Naive B cell (primary cell): ENCODE measurements at regions not wholly inside any gene's neighbourhood (a gene's known extent, or its start where the extent isn't known, plus 50 kb on each side); places are given as distances from the start of the nearest gene placed in this dataset.

Source experiments
- ATAC-seq, 2 donors: fragments of 150-1000 bp; cut with Tn5 transposase; 2 replicates each; pipeline ENCODE4 v1.10.0; 2021; ENCODE audit warnings: low read depth in 2 of 2, mild to moderate bottlenecking in 2 of 2, moderate library complexity in 2 of 2
- DNase-seq: peaks from one replicate; pipeline ENCODE4 v3.0.0; 2022
- H3K27ac Mint-ChIP-seq, 6 donors: one replicate each; pipeline ENCODE4 v1.8.0; 2020 to 2022; ENCODE audit warnings: mild to moderate bottlenecking in 6 of 6, mixed read lengths in 6 of 6, moderate library complexity in 5 of 6, inconsistent platforms in 2 of 6
- H3K27me3 Mint-ChIP-seq, 3 donors: one replicate each; pipeline ENCODE4 v1.8.0; 2021 to 2022; ENCODE audit warnings: mixed read lengths in 3 of 3, mild to moderate bottlenecking in 1 of 3
- H3K36me3 Mint-ChIP-seq, 2 donors: one replicate each; pipeline ENCODE4 v1.8.0; 2020 to 2022; ENCODE audit warnings: mixed read lengths in 2 of 2, inconsistent platforms in 1 of 2, mild to moderate bottlenecking in 1 of 2
- H3K4me1 Mint-ChIP-seq, 3 donors: one replicate each; pipeline ENCODE4 v1.8.0; 2020 to 2022; ENCODE audit warnings: mixed read lengths in 3 of 3, inconsistent platforms in 1 of 3, mild to moderate bottlenecking in 1 of 3, moderate library complexity in 1 of 3
- H3K4me3 Mint-ChIP-seq, 8 donors: one replicate each; pipeline ENCODE4 v1.8.0; 2020 to 2022; ENCODE audit warnings: mild to moderate bottlenecking in 8 of 8, mixed read lengths in 8 of 8, moderate library complexity in 8 of 8, inconsistent platforms in 2 of 8
- H3K9me3 Mint-ChIP-seq, 7 donors: one replicate each; pipeline ENCODE4 v1.8.0; 2020 to 2022; ENCODE audit warnings: mixed read lengths in 7 of 7, mild to moderate bottlenecking in 5 of 7, inconsistent platforms in 2 of 7, moderate library complexity in 1 of 7

DNA sequence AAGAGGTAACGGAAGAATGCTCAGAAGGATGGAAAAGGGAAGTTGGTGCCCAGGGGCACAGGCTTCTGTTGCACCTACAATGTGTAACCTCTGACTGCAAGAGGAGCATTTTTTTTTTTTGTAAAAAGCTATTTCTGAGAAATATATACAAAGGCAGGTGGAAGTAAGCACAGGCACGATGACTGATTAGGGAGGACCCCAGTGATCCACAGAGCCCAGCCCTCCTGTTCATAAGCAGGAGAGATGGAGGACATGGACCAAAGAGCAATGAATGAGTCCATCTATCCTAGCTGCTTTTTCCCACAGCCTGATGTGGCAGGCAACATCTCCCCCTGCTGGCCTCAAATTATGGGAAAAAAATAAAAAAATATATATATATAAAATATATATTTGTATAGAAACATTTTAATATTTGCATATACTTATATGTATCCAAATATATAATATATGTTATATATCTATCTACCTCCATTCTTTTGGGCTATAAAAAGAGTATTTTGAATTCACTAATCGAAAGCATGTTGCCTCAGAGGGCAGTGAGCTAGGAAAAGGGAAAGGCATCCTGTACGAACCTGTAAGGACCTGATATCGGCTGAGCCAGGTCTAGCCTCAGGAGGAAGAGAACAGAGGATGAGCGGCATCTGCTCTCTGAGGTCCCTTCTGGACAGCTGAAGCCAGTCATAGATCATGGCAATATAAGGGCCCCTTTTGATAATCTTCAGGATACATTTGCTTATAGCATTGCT is 166.0 kb upstream of the STK17B start:
- H3K4me3 Mint-ChIP-seq = peak overlapping the region in 1 of 8 donors; percentile 66
- H3K27ac Mint-ChIP-seq = peak overlapping the region in 5 of 6 donors; percentile 78 to 93 (median 82)
- ATAC-seq = peak; percentile 55 to 67
- H3K27me3 Mint-ChIP-seq = no peaks in the 10 kb centered on the region
- DNase-seq = peak; percentile 5
- no peaks in the 10 kb centered on the region for H3K36me3 Mint-ChIP-seq
- no peaks in the 10 kb centered on the region for H3K9me3 Mint-ChIP-seq
- H3K4me1 Mint-ChIP-seq = peaks cover 13 to 20% (median 20%) of the 10 kb centered on the region in 3 donors

DNA sequence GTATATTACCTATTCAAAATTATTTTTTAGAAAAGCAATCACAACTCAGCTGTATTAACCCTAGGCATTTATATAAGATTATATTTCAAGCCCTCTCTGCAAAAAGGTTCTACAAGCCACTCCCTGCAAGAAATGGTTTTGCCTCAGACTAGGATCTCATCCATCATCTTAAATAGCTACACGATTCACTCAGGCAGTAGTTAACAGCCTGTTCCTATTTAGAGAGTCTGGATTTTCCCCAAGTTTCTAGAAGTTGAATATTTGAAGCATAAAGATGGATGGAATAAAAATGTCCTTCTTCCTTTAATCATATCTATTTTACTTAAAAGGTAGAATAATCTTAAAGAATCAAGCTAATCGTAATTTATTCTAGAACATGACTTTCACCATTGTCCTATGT is 167.1 kb upstream of the STK17B start:
- DNase-seq (no peak), ATAC-seq (no peak)
- Mint-ChIP-seq H3K27me3 (no peaks in the 10 kb centered on the region), H3K4me3 (no peak overlapping the region), H3K9me3 (no peaks in the 10 kb centered on the region), H3K4me1 (peaks cover 13 to 20% (median 20%) of the 10 kb centered on the region in 3 donors), H3K27ac (no peak overlapping the region), H3K36me3 (no peaks in the 10 kb centered on the region)

DNA sequence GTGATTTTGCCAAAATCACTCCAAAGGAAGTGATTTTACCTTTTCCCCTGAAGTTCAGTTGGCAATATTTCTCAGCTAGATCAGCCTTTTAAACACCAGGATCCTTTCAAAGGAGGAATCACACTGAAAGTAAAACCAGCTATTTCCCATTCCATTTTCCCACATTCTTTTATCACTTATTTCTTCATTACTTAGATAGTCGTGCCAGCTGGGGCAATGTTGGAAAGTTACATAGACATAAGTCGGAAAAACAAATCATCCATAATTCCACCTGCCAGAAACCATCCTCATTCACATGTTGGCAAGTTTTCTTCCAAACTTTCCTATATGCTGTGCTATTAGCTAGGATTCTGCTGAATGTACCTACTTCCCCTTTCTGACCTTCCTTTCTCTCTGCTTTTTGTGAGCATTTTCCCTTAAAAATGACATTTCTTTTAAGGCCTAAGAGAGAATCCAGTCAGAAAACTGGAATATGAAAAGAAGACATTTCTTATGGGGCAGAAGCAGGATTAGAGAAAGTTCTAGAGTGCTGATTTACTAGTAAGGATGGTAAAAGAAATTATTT is 170.0 kb upstream of the STK17B start:
- no peaks in the 10 kb centered on the region for H3K9me3 Mint-ChIP-seq
- peaks cover 17 to 20% (median 18%) of the 10 kb centered on the region in 3 donors for H3K4me1 Mint-ChIP-seq
- ATAC-seq (no peak), DNase-seq (no peak)
- peak overlapping the region in 1 of 6 donors; percentile 21 for H3K27ac Mint-ChIP-seq
- no peaks in the 10 kb centered on the region for H3K27me3 Mint-ChIP-seq
- no peak overlapping the region for H3K4me3 Mint-ChIP-seq
- H3K36me3 Mint-ChIP-seq = no peaks in the 10 kb centered on the region

DNA sequence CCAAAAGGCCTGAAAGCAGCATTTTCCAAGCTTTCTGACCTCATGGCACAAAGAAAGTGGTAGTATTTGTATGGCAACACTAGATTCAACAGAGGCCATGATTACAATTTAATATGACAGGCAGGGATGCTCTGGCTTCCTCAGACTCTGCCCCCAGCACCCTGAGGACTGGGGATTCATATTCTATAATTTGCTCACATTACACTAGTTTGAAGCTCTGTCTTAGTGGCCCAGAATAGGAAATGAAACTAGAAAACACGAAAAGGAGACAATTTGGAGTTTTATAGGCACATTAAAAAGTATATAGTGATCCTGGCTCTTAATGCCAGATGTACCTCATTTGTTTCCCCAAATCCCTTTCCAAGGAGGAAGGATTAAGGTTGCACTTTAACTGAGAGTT is 173.0 kb upstream of the STK17B start:
- ATAC-seq = peak in 1 of 2 donors; percentile 25
- peaks cover 5 to 8% (median 6%) of the 10 kb centered on the region in 3 donors for H3K4me1 Mint-ChIP-seq
- no peak overlapping the region for H3K4me3 Mint-ChIP-seq
- H3K36me3 Mint-ChIP-seq = no peaks in the 10 kb centered on the region
- H3K9me3 Mint-ChIP-seq = no peaks in the 10 kb centered on the region
- H3K27me3 Mint-ChIP-seq = no peaks in the 10 kb centered on the region
- no peak for DNase-seq
- peak overlapping the region in 4 of 6 donors; percentile 17 to 94 (median 45) for H3K27ac Mint-ChIP-seq

DNA sequence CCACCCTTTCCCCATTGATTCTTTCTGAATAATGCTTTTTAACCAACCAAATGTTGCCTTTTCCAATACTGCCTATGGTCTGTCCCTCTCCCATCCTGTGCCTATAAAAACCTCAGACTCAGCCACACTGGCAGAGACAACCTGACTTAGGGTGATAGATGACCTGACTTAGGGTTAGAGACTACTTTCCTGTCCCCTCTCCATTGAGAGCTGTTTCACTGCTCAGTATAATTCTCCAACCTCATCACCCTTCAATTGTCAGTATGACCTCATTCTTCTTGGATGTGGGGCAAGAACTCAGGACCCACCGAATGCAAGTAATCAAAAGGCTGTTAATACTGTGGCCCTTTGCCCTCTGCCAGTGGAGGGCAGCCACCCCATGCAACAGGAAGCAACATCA is 182.3 kb upstream of the STK17B start:
- peaks cover 0 to 6% (median 4%) of the 10 kb centered on the region in 3 donors for H3K4me1 Mint-ChIP-seq

DNA sequence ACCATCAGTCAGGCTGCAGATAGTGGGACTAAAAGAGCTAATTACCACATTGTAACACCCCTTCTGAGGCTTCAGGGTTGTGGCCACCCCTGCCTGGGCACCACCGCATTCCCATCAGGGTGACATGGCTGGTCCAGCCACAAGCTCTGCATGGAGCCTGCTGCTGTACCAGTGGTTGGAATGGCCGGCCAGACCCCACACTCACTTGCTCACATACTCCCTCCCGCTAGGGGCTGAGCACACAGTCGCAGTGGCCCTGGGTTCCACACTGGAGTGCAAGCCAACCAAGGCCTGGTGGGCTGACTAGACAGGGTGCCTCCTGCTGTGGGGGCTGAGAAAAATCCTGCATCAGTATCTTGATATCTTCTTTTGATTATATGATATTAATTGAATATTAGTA is 182.8 kb upstream of the STK17B start:
- H3K9me3 Mint-ChIP-seq = peaks cover 9 to 21% (median 12%) of the 10 kb centered on the region in 7 donors
- H3K36me3 Mint-ChIP-seq = peaks cover 5 to 8% of the 10 kb centered on the region in 2 donors
- ATAC-seq = no peak
- H3K27me3 Mint-ChIP-seq = peaks cover 4 to 12% (median 9%) of the 10 kb centered on the region in 3 donors
- H3K4me1 Mint-ChIP-seq = peaks cover 0 to 6% (median 4%) of the 10 kb centered on the region in 3 donors
- no peak overlapping the region for H3K27ac Mint-ChIP-seq
- no peak overlapping the region for H3K4me3 Mint-ChIP-seq
- DNase-seq = no peak

More for the DNA sequence above, 182.3 kb upstream of the STK17B start:
- Mint-ChIP-seq H3K27ac (peak overlapping the region in 2 of 6 donors; percentile 47 to 62), H3K27me3 (peaks cover 4 to 12% (median 9%) of the 10 kb centered on the region in 3 donors), H3K9me3 (peaks cover 9 to 21% (median 12%) of the 10 kb centered on the region in 7 donors), H3K4me3 (peak overlapping the region in 1 of 8 donors; percentile 49), H3K36me3 (peaks cover 5 to 8% of the 10 kb centered on the region in 2 donors)
- ATAC-seq (no peak), DNase-seq (no peak)

DNA sequence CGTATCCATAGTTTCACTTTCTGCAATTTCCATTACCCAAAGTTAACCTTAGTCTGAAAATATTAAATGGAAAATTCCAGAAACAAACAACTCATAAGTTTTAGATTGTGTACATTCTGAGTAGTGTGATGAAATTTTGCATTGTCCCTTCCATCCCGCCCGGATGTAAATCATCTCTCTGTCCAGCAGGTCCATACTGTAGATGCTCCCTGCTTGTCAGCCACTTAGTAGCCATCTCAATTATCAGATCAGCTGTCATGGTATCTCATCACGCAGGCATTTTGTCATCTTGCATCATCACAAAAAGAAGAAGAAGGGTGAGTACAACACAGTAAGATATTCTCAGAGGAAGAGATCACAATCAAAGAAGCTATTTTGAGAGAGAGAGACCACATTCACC is 185.0 kb upstream of the STK17B start:
- H3K36me3 Mint-ChIP-seq = peaks cover 5 to 8% of the 10 kb centered on the region in 2 donors
- no peak overlapping the region for H3K27ac Mint-ChIP-seq
- H3K4me1 Mint-ChIP-seq = peaks cover 0 to 6% (median 4%) of the 10 kb centered on the region in 3 donors
- no peak overlapping the region for H3K4me3 Mint-ChIP-seq
- peaks cover 9 to 21% (median 12%) of the 10 kb centered on the region in 7 donors for H3K9me3 Mint-ChIP-seq
- ATAC-seq = no peak
- peaks cover 4 to 20% (median 12%) of the 10 kb centered on the region in 3 donors for H3K27me3 Mint-ChIP-seq
- DNase-seq = no peak

DNA sequence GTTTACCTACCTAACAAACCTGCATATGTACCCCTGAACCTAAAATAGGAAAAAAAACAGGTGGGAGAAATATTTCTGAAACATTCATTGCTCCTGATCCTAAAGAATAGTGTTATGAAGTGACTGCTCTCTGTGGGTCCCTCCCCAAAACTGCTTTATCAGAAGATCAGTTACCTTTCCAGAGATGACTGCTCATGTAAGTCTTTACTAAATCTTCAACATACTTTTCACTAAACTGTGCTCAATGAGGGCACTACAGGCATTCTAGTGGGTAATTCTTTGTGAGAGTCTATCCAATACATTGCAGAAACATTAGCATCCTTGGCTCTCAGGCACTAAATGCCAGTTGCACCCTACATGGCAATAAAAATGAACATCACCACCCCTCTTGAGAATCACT is 189.3 kb upstream of the STK17B start:
- ATAC-seq = no peak
- no peaks in the 10 kb centered on the region for H3K36me3 Mint-ChIP-seq
- peaks cover 0 to 2% (median 0%) of the 10 kb centered on the region in 7 donors for H3K9me3 Mint-ChIP-seq
- no peak for DNase-seq
- H3K4me3 Mint-ChIP-seq = no peak overlapping the region
- H3K27ac Mint-ChIP-seq = no peak overlapping the region
- peaks cover 0 to 4% (median 2%) of the 10 kb centered on the region in 3 donors for H3K4me1 Mint-ChIP-seq
- H3K27me3 Mint-ChIP-seq = peaks cover 6 to 20% (median 12%) of the 10 kb centered on the region in 3 donors

DNA sequence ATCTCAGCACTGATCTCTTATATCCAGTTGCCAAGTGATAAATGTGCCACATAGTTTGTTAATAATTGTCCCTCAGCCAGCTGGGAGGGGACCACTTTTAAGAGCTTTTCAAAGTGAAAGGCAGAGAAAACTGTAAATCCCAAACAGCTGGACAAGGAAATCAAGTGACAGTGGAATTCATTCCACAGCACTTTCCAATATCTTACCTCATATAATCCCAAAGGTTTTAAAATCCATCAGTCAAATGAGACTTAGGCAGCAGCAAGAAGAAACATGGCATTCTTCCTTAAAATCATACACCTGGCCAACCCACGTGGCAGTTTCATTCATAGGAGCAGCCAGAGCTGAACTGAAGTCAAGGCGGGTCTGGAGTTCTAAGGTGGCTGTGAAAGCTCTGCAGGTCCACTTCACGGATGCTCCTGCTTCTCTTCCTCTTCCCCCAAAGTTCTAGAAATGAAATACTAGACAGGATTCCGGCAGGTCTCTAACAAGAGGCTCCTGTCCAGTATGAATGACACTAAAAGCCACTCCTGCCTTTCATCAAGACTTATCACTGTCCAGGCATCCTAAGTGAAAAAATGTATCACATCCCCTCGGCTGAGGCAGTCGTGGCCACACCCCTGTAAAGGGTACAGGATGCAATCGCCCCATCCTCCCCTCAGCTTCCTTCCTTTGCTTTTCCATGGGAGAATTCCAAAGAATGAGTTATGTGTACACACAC is 190.4 kb upstream of the STK17B start:
- Mint-ChIP-seq H3K9me3 (peaks cover 0 to 2% (median 0%) of the 10 kb centered on the region in 7 donors), H3K36me3 (no peaks in the 10 kb centered on the region), H3K4me3 (no peak overlapping the region), H3K27ac (no peak overlapping the region), H3K4me1 (no peaks in the 10 kb centered on the region), H3K27me3 (peaks cover 4 to 20% (median 12%) of the 10 kb centered on the region in 3 donors)
- ATAC-seq (no peak), DNase-seq (no peak)

DNA sequence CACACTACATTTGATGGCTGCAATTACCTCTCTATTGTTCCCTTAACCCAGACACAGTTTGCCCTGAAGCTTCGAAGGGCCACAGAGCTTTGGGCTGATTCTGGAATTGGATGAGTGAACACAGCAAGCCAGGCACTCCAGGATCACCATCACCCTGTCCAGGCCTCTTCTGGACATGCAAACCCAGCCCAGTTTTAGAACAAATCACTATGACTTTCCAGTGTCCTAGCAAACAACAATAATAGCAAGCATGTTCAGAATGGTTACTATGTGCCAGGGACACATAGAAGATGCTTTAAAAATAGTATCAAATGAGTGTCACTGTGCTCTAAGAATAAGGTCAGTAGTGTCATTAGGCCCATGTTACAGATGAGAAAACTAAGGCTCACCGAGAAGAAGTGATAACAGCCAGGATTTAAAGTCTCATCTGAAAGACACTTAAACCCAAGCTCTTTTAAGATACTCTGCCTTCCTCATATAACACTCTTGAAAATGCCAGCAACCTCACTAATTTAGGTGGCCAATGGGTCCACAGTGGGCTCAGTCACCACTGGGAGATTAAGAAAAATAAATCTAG is 191.7 kb upstream of the STK17B start:
- ATAC-seq = no peak
- Mint-ChIP-seq H3K27ac (no peak overlapping the region), H3K4me3 (no peak overlapping the region), H3K9me3 (peaks cover 0 to 11% (median 2%) of the 10 kb centered on the region in 7 donors), H3K27me3 (peaks cover 4 to 9% (median 4%) of the 10 kb centered on the region in 3 donors), H3K4me1 (no peaks in the 10 kb centered on the region), H3K36me3 (peaks cover 0 to under 1% of the 10 kb centered on the region in 2 donors)
- no peak for DNase-seq

DNA sequence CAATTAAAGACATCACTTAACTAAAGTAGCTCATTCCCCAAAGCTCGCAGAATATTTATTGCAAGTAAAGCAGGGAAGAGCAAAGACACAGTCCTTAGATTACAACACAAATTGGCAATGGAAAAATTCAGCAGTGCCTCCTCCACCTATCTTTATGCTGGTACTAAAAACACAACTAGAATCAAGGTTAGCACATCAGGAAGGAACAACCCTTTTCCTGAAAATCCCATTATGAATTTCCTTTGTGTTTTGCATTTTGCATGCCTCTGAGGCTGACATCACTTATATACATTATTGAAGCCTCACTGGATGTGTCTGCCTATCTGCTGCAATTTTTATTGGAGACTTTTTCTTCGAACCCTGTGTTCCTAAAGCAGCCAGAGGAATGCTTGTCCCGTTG is 193.8 kb upstream of the STK17B start:
- DNase-seq (no peak), ATAC-seq (no peak)
- Mint-ChIP-seq H3K36me3 (peaks cover 0 to 16% of the 10 kb centered on the region in 2 donors), H3K9me3 (peaks cover 11 to 25% (median 15%) of the 10 kb centered on the region in 7 donors), H3K27ac (no peak overlapping the region), H3K27me3 (peaks cover 3 to 4% (median 3%) of the 10 kb centered on the region in 3 donors), H3K4me3 (no peak overlapping the region), H3K4me1 (no peaks in the 10 kb centered on the region)

DNA sequence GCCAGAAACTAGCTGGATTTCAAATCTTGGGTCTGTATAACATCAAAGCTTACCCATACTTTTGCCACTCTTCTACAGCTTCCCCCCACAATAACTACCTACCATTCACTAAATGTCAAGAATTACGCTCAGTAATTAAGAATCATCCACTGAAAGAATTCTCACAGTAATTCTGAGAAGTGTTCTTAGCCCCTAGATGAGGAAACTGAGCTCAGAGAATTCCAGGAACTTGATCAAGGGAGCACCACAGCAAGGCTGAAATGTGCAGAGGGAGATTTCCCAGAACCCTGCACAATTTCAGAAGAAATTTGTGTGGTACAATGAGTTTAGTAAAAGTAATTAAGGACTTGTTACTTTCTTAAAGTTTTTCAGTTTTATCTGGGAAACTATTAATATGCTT is 194.5 kb upstream of the STK17B start:
- H3K27me3 Mint-ChIP-seq = peaks cover 0 to 5% (median 4%) of the 10 kb centered on the region in 3 donors
- ATAC-seq = no peak
- H3K4me1 Mint-ChIP-seq = no peaks in the 10 kb centered on the region
- no peak overlapping the region for H3K4me3 Mint-ChIP-seq
- no peak overlapping the region for H3K27ac Mint-ChIP-seq
- DNase-seq = no peak
- H3K9me3 Mint-ChIP-seq = peaks cover 11 to 25% (median 15%) of the 10 kb centered on the region in 7 donors
- peaks cover 0 to 16% of the 10 kb centered on the region in 2 donors for H3K36me3 Mint-ChIP-seq

DNA sequence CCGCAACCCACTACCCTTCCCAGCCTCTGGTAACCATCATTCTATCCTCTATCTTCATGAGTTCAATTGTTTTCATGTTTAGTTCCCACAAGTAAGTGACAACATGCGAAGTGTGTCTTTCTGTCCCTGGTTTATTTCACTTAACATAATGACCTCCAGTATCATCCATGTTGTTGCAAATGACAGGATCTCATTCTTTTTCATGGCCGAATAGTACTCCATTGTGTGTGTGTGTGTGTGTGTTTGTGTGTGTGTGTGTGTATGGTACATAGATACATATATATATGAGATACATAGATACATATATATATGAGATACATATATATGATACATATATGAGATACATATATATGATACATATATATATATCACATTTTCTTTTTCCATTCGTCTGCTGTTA is 196.3 kb upstream of the STK17B start:
- Mint-ChIP-seq H3K4me1 (no peaks in the 10 kb centered on the region), H3K4me3 (no peak overlapping the region), H3K36me3 (peaks cover 0 to 16% of the 10 kb centered on the region in 2 donors), H3K27ac (peak overlapping the region in 1 of 6 donors; percentile 3), H3K9me3 (peaks cover 11 to 25% (median 15%) of the 10 kb centered on the region in 7 donors), H3K27me3 (peaks cover 0 to 5% (median 0%) of the 10 kb centered on the region in 3 donors)
- no peak for ATAC-seq
- no peak for DNase-seq
